IMR-90 (cell line): ENCODE measurements at regions not wholly inside any gene's neighbourhood (a gene's known extent, or its start where the extent isn't known, plus 50 kb on each side); places are given as distances from the start of the nearest gene placed in this dataset.
"Not testable (repeated sequence)": the region's sequence is repeated elsewhere in the genome, so short reads cannot be mapped to it uniquely, and the experiment has no call there.

Experiments
- ATAC-seq: fragments of 200-7000 bp; cut with Tn5 transposase; 2 replicates; pipeline ENCODE4 v1.9.1; 2020; ENCODE audit warnings: low read depth, mild to moderate bottlenecking, moderate library complexity
- BruUV-seq: library from RNA; stranded (reverse); fragments of 400-500 nt; replicated peaks from 2 replicates; lab custom pipeline; 2021; lab: Mats Ljungman, UMichigan
- CTCF ChIA-PET: fragments of 300-600 bp; formaldehyde crosslinking; extraction: SDS; loops from one replicate; lab custom pipeline; 2021; ENCODE audit warnings: antibody characterized with exemption; lab: Yijun Ruan, JAX
- POLR2A ChIA-PET: fragments of 300-600 bp; sonication (Branson Sonifier 250); formaldehyde crosslinking; loops from one replicate; lab custom pipeline; 2022; ENCODE audit warnings: antibody characterized with exemption; ENCODE audit not compliant: unreplicated experiment; lab: Charles Lee
- DNase-seq: peaks from one replicate; pipeline ENCODE4 v3.0.0; 2013
- H2AFZ ChIP-seq: replicated peaks from 2 replicates; pipeline ENCODE3; 2013; ENCODE audit warnings: low read length, mild to moderate bottlenecking; ENCODE audit not compliant: poor library complexity
- H2AK5ac ChIP-seq: 2 replicates; pipeline ENCODE4 v1.6.1; 2013; ENCODE audit warnings: low read depth, low read length, inconsistent platforms
- H2AK9ac ChIP-seq: replicated peaks from 2 replicates; pipeline ENCODE3; 2013; ENCODE audit warnings: mild to moderate bottlenecking, low read depth, low read length, moderate library complexity; ENCODE audit not compliant: poor library complexity
- H2BK120ac ChIP-seq: 2 replicates; pipeline ENCODE4 v1.6.1; 2013; ENCODE audit warnings: low read depth, low read length, inconsistent platforms
- H2BK15ac ChIP-seq: 3 replicates; pipeline ENCODE4 v1.6.1; 2013; ENCODE audit warnings: low read depth, low read length, inconsistent platforms
- H2BK20ac ChIP-seq: 2 replicates; pipeline ENCODE4 v1.6.1; 2013; ENCODE audit warnings: low read depth, mild to moderate bottlenecking, inconsistent platforms, low read length, moderate library complexity
- H2BK5ac ChIP-seq: 2 replicates; pipeline ENCODE4 v1.6.1; 2013; ENCODE audit warnings: mild to moderate bottlenecking, low read depth, low read length, inconsistent platforms; ENCODE audit not compliant: poor library complexity, severe bottlenecking
- H3K14ac ChIP-seq: replicated peaks from 2 replicates; pipeline ENCODE4 v1.6.1; 2013; ENCODE audit warnings: low read depth, low read length, inconsistent platforms
- H3K18ac ChIP-seq: 2 replicates; pipeline ENCODE4 v1.6.1; 2013; ENCODE audit warnings: low read depth, low read length, control low read depth
- H3K23ac ChIP-seq: 2 replicates; pipeline ENCODE4 v1.6.1; 2013; ENCODE audit warnings: low read depth, low read length, inconsistent platforms
- H3K27ac ChIP-seq: 2 replicates; pipeline ENCODE4 v1.5.1; 2013; ENCODE audit warnings: mild to moderate bottlenecking, control low read depth, low read length; ENCODE audit not compliant: insufficient read depth
- H3K27me3 ChIP-seq: 2 replicates; pipeline ENCODE4 v1.6.1; 2013; ENCODE audit warnings: low read length; ENCODE audit not compliant: control insufficient read depth, insufficient read depth
- H3K36me3 ChIP-seq: 2 replicates; pipeline ENCODE4 v1.6.1; 2013; ENCODE audit warnings: low read length, mixed read lengths; ENCODE audit not compliant: control insufficient read depth, insufficient read depth
- H3K4ac ChIP-seq: 2 replicates; pipeline ENCODE4 v1.6.1; 2013; ENCODE audit warnings: low read depth, low read length, inconsistent platforms
- H3K4me1 ChIP-seq: 2 replicates; pipeline ENCODE4 v1.6.1; 2013; ENCODE audit warnings: low read length, mixed read lengths; ENCODE audit not compliant: control insufficient read depth, insufficient read depth
- H3K4me2 ChIP-seq: 2 replicates; pipeline ENCODE4 v1.6.1; 2013; ENCODE audit warnings: low read depth, mild to moderate bottlenecking, control low read depth, low read length, moderate library complexity
- H3K4me3 ChIP-seq: 2 replicates; pipeline ENCODE4 v1.5.1; 2013; ENCODE audit warnings: low read depth, mild to moderate bottlenecking, control low read depth, low read length, moderate library complexity; ENCODE audit not compliant: insufficient read depth
- H3K56ac ChIP-seq: 2 replicates; pipeline ENCODE4 v1.6.1; 2013; ENCODE audit warnings: low read length, inconsistent platforms; ENCODE audit not compliant: insufficient read depth; ENCODE audit errors: extremely low read depth
- H3K79me1 ChIP-seq, 2 experiments: 2 replicates each; pipeline ENCODE4 v1.6.1; 2013; ENCODE audit warnings: low read length in 2 of 2, inconsistent platforms in 1 of 2, low read depth in 1 of 2
- H3K9ac ChIP-seq: 2 replicates; pipeline ENCODE4 v1.6.1; 2013; ENCODE audit warnings: low read depth, low read length, control low read depth
- H3K9me1 ChIP-seq: 2 replicates; pipeline ENCODE4 v1.6.1; 2013; ENCODE audit warnings: low read length, inconsistent platforms; ENCODE audit not compliant: insufficient read depth
- H3K9me3 ChIP-seq: 2 replicates; pipeline ENCODE4 v1.6.1; 2013; ENCODE audit warnings: low read length; ENCODE audit not compliant: control insufficient read depth, insufficient read depth
- H4K20me1 ChIP-seq: 2 replicates; pipeline ENCODE4 v1.6.1; 2013; ENCODE audit warnings: low read length, inconsistent platforms; ENCODE audit not compliant: insufficient read depth
- H4K5ac ChIP-seq: 2 replicates; pipeline ENCODE4 v1.6.1; 2013; ENCODE audit warnings: mild to moderate bottlenecking, low read depth, low read length, control low read depth
- H4K8ac ChIP-seq, 2 experiments: 2 replicates each; pipeline ENCODE4 v1.6.1; 2013; ENCODE audit warnings: low read depth in 2 of 2, low read length in 2 of 2, control low read depth in 1 of 2, inconsistent platforms in 1 of 2
- H4K91ac ChIP-seq: 2 replicates; pipeline ENCODE4 v1.6.1; 2013; ENCODE audit warnings: low read depth, low read length, inconsistent platforms; ENCODE audit not compliant: insufficient read depth
- BHLHE40 ChIP-seq: fragments of 150-350 bp; IDR thresholded peaks from 2 replicates; pipeline ENCODE4 v1.6.1; 2016; ENCODE audit warnings: mild to moderate bottlenecking, low read depth, low read length
- CEBPB ChIP-seq: IDR thresholded peaks from 2 replicates; pipeline ENCODE4 v1.6.1; 2012; ENCODE audit warnings: low read depth, low read length, improper control_type of control experiment
- MXI1 ChIP-seq: IDR thresholded peaks from 2 replicates; pipeline ENCODE4 v1.6.1; 2012; ENCODE audit warnings: low read depth, mild to moderate bottlenecking, low read length, moderate library complexity, borderline replicate concordance
- POLR2A ChIP-seq: IDR thresholded peaks from 2 replicates; pipeline ENCODE4 v1.6.1; 2012; ENCODE audit warnings: mild to moderate bottlenecking, low read depth, low read length
- RAD21 ChIP-seq: IDR thresholded peaks from 2 replicates; pipeline ENCODE4 v1.6.1; 2012; ENCODE audit warnings: low read length, improper control_type of control experiment
- RCOR1 ChIP-seq: IDR thresholded peaks from 2 replicates; pipeline ENCODE4 v1.6.1; 2012; ENCODE audit warnings: mild to moderate bottlenecking, low read length, improper control_type of control experiment; ENCODE audit not compliant: insufficient replicate concordance
- RFX5 ChIP-seq: IDR thresholded peaks from 2 replicates; pipeline ENCODE4 v1.8.0; 2012; ENCODE audit warnings: low read depth, mild to moderate bottlenecking, low read length, moderate library complexity
- USF2 ChIP-seq: fragments of 150-350 bp; IDR thresholded peaks from 2 replicates; pipeline ENCODE4 v1.6.1; 2017; ENCODE audit warnings: mild to moderate bottlenecking, antibody characterized with exemption, low read length, low read depth
- WGBS, 2 experiments: methylation state at CpG; one replicate each; pipeline versions ENCODE4 v1.1.5 to v1.1.7; 2013; ENCODE audit warnings: missing lambda C conversion rate in 2 of 2; ENCODE audit not compliant: insufficient read length in 1 of 2; ENCODE audit errors: extremely low coverage in 2 of 2; 5-methylcytosine and 5-hydroxymethylcytosine counted together
- dilution Hi-C: fragments of 300-500 bp; cut with HindIII; formaldehyde crosslinking; loops from one replicate; pipeline ENCODE4 v1.14.3; 2018; ENCODE audit warnings: low sequenced_read_pairs; ENCODE audit not compliant: unreplicated experiment
- in situ Hi-C: fragments of 300-500 bp; cut with MboI; formaldehyde crosslinking; loops from 3 replicates; pipeline ENCODE4 v1.14.3; 2019; ENCODE audit warnings: low sequenced_read_pairs, inconsistent platforms, mixed read lengths
- intact Hi-C: fragments of 100-400 bp; cut with micrococcal nuclease; formaldehyde crosslinking; loops from 2 replicates; pipeline ENCODE4 v1.10.0; 2022
- TF ChIP-seq, protein P1 (sequence below): fragments of 150-350 bp; IDR thresholded peaks from 2 replicates; pipeline ENCODE4 v1.6.1; 2016; ENCODE audit warnings: low read depth, mild to moderate bottlenecking, low read length, moderate library complexity, borderline replicate concordance

DNA sequence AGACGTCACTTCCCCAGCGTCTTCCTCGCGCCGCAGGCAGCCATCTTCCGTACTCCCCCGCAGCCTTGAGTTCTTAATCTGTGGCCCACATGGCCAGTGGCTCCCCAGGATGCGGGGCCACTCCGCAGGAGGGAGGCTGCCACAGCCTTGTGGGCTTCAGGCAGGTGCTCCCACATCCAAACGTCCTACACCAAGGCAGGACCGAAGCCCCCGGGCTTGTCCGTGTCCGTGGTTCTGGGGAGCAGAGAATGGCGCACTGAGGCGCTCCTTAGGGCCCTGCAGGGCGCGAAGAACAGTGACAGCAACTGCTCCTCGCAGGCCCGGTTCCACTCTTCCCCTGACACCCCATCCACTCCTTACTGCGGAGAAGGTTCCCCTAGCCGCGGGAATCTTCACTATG lies 755.8 kb downstream of the PRIM2 start:
- H3K4me1 ChIP-seq = no peaks in the 10 kb centered on the region
- H4K8ac ChIP-seq = no peak overlapping the region
- TF ChIP-seq USF2 (no peak), RCOR1 (no peak), RFX5 (no peak), POLR2A (no peak), BHLHE40 (no peak), RAD21 (no peak), MXI1 (no peak), CEBPB (no peak)
- TF ChIP-seq, protein P1, sequence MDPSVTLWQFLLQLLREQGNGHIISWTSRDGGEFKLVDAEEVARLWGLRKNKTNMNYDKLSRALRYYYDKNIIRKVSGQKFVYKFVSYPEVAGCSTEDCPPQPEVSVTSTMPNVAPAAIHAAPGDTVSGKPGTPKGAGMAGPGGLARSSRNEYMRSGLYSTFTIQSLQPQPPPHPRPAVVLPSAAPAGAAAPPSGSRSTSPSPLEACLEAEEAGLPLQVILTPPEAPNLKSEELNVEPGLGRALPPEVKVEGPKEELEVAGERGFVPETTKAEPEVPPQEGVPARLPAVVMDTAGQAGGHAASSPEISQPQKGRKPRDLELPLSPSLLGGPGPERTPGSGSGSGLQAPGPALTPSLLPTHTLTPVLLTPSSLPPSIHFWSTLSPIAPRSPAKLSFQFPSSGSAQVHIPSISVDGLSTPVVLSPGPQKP = no peak
- no peak overlapping the region for H3K18ac ChIP-seq
- dilution Hi-C loops (no loop called here), intact Hi-C loops (no loop called here), in situ Hi-C loops (no loop called here)
- ChIA-PET CTCF (no interaction called here), POLR2A (no interaction called here)
- H3K27ac ChIP-seq = no peak overlapping the region
- H4K20me1 ChIP-seq = no peaks in the 10 kb centered on the region
- no CpG with 5 or more reads among the region's 23 CpGs for WGBS, 2 experiments
- H3K9me1 ChIP-seq = no peaks in the 10 kb centered on the region
- H2AK9ac ChIP-seq = no peak overlapping the region
- H3K4me2 ChIP-seq = no peak overlapping the region
- H3K23ac ChIP-seq = no peak overlapping the region
- H2BK5ac ChIP-seq = no peak overlapping the region
- no peak overlapping the region for H3K56ac ChIP-seq
- no peak for DNase-seq
- no peaks in the 10 kb centered on the region for H3K27me3 ChIP-seq
- no peak overlapping the region for H3K4me3 ChIP-seq
- H2BK20ac ChIP-seq = no peak overlapping the region
- no peaks in the 10 kb centered on the region for H3K79me1 ChIP-seq
- no peak overlapping the region for H3K14ac ChIP-seq
- BruUV-seq = no TSS peak
- no peak overlapping the region for H3K9ac ChIP-seq
- H2AK5ac ChIP-seq = no peak overlapping the region
- H2BK120ac ChIP-seq = no peak overlapping the region
- H3K9me3 ChIP-seq = no peaks in the 10 kb centered on the region
- no peak for ATAC-seq
- no peak overlapping the region for H4K5ac ChIP-seq
- H2BK15ac ChIP-seq = no peak overlapping the region
- H4K91ac ChIP-seq = no peak overlapping the region
- no peaks in the 10 kb centered on the region for H3K36me3 ChIP-seq
- no peak overlapping the region for H3K4ac ChIP-seq
- H2AFZ ChIP-seq = no peak overlapping the region

DNA sequence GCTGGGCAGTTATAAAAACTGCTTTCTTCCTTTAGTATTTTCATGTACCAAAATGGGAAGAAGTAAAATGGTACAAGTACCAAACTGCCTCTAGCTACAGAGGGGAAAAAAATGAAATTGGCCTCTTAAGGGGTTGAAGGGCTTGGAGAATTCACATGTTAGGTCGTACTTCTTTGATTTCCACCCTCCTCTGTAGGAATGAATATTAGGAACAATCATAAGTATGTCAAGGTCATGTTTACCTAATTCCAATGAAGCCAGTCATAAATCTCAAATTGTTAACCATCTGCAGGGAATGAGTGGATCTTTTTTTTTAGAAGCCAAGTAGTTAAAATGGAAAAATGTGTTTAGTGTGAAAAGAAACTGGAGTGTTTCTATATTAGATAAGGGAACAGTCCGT lies 772.6 kb downstream of the PRIM2 start:
- H3K23ac ChIP-seq, H4K8ac ChIP-seq, dilution Hi-C loops, H3K27me3 ChIP-seq, H3K4ac ChIP-seq, POLR2A ChIA-PET, H3K27ac ChIP-seq, H4K20me1 ChIP-seq, H2BK5ac ChIP-seq, H2BK120ac ChIP-seq, H2AK9ac ChIP-seq, H3K79me1 ChIP-seq, in situ Hi-C loops, H2AK5ac ChIP-seq, H2AFZ ChIP-seq, H3K4me2 ChIP-seq, H3K9me3 ChIP-seq, H3K9me1 ChIP-seq, H3K18ac ChIP-seq, CTCF ChIA-PET, BruUV-seq, H3K14ac ChIP-seq, H4K91ac ChIP-seq, H3K4me1 ChIP-seq, H3K9ac ChIP-seq, H2BK20ac ChIP-seq, H2BK15ac ChIP-seq, H4K5ac ChIP-seq, ATAC-seq, H3K36me3 ChIP-seq, H3K56ac ChIP-seq, intact Hi-C loops, H3K4me3 ChIP-seq, DNase-seq: not testable (repeated sequence)
- WGBS, 2 experiments = no CpG with 5 or more reads among the region's 2 CpGs
